Astrocyte of the cerebellum (primary cell): ENCODE measurements at regions not wholly inside any gene's neighbourhood (a gene's known extent, or its start where the extent isn't known, plus 50 kb on each side); places are given as distances from the start of the nearest gene placed in this dataset.

Experiments used
- DNase-seq: peaks from one replicate; pipeline ENCODE4 v3.0.0-alpha.2; 2011; ENCODE audit warnings: low read depth
- H3K4me3 ChIP-seq: 2 replicates; pipeline ENCODE4 v1.5.1; 2011; ENCODE audit warnings: mild to moderate bottlenecking, low read depth, low read length, moderate library complexity
- in situ Hi-C: cut with HindIII; loops from 2 replicates; pipeline ENCODE4 v1.10.0; 2017; ENCODE audit warnings: low sequenced_read_pairs
- TF ChIP-seq, protein P1 (sequence below): IDR thresholded peaks from 2 replicates; pipeline ENCODE4 v1.5.1; 2012; ENCODE audit warnings: low read length, low read depth, moderate library complexity, mild to moderate bottlenecking; ENCODE audit errors: missing control alignments

DNA sequence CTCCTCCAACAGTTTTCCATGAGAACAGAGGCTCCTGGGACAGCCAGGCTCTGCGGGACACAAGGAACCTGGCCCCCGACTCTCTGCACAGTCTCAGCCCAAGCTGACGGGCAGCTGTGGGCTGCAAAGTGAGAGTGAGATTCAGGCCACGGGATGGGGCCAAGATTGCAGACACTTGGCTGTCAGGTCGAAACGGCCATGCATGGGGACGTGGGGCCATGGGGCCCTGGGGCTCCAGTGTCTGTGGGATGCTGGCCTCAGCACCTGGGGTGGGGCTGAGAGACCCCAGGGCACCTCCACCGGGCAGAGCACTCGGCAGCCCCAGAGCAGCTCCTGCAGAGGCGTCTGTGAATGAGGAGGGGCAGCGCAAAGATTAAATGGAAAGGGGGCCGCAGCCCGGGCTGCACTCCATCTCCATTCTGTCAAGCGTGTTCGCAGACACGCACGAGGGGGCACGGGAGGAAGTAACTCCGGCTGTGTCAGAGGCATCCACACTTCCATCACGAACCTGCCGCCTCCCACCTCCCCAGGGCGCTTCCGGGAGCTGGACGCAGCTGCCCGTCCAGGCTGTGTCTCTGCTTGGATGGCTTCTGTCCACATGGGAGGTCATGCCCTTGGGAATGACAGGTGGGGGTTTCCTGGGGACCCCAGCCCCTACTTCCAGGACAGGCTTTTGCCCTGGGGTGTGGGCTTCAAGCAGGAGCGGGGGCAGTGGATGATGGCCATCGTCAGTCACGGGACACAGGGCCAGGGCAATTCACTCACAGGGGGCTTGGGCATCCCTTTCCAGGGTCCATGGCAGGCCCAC is 82.8 kb upstream of the NKX1-1 start:
- in situ Hi-C loops, result no loop called here
- TF ChIP-seq, protein P1, sequence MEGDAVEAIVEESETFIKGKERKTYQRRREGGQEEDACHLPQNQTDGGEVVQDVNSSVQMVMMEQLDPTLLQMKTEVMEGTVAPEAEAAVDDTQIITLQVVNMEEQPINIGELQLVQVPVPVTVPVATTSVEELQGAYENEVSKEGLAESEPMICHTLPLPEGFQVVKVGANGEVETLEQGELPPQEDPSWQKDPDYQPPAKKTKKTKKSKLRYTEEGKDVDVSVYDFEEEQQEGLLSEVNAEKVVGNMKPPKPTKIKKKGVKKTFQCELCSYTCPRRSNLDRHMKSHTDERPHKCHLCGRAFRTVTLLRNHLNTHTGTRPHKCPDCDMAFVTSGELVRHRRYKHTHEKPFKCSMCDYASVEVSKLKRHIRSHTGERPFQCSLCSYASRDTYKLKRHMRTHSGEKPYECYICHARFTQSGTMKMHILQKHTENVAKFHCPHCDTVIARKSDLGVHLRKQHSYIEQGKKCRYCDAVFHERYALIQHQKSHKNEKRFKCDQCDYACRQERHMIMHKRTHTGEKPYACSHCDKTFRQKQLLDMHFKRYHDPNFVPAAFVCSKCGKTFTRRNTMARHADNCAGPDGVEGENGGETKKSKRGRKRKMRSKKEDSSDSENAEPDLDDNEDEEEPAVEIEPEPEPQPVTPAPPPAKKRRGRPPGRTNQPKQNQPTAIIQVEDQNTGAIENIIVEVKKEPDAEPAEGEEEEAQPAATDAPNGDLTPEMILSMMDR, result no peak
- DNase-seq, result no peak
- H3K4me3 ChIP-seq, result no peak overlapping the region

DNA sequence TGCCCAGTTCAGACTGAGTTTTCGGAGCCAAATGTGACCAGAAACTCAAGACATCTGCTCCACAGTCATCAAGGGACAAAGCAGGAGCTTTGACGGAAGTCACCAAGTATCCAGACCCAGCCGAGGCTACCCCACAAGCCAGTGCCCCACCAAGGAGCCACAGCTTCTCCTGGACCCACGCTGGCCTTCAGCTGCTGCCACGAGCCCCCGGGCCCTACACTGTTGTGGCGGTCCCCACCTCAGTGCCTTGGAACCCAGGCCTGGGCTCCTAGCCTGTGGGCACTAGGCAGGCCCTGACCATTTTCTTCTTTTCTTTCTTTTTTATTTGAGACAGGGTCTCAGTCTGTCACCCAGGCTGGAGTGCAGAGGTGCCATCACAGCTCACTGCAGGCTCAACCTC is 82.1 kb upstream of the NKX1-1 start:
- in situ Hi-C loops, result no loop called here
- no peak overlapping the region for H3K4me3 ChIP-seq
- TF ChIP-seq, protein P1, result no peak
- DNase-seq, result no peak

DNA sequence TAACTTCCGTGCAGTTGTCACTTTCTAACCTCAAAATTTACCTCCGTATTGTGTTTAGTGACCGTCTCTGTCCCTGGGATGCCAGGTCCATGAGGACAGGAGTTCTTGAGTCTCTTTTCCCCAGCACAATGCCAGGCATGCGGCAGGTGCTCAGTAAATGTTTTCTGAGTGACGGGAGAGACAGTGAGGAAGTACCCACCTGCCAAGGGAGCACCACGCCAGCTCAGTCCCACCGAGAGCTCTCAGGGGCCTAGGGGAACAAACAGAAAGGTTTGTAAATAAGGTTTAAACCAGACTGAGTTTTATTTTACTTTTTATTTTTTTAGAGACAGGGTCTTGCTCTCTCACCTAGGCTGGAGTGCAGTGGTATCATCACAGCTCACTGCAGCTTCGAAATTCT is 81.5 kb upstream of the NKX1-1 start:
- no peak for DNase-seq
- no peak overlapping the region for H3K4me3 ChIP-seq
- in situ Hi-C loops, result no loop called here
- TF ChIP-seq, protein P1, result no peak

DNA sequence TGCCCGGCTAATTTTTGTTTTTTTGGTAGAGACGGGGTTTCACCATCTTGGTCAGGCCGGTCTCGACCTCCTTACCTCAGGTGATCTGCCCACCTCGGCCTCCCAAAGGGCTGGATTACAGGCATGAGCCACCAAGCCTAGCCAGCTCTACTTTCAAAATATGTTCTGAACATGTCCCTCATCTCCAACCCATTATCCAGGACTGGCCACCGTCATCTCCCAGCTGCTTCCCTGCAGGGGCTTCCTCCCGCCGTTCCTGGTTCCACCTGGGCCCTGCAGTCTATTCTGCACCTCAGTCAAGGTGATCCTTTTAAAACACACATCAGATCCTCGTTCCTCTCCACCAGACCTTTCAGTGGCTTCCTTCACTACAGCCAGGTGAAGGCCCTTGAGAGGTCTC is 80.9 kb upstream of the NKX1-1 start:
- no peak overlapping the region for H3K4me3 ChIP-seq
- in situ Hi-C loops, result no loop called here
- DNase-seq, result no peak
- TF ChIP-seq, protein P1, result no peak

DNA sequence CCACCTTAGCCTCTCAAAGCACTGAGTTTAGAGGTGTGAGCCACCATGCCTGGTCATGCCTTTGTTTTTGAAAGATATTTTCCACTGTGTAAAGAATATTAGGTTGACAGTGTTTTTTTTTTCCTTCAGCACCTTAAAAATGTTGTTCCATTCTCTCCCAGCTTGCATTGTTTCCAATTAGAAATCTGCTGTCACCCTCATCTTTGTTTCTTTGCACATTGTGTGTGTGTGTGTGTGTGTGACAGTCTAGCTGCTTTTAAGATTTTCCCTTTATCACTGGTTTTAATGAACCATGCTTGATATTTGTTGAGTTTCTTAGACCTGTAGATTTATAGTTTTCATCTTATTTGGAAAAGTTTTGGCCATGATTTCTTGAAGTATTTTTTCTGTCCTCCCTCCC is 79.0 kb upstream of the NKX1-1 start:
- TF ChIP-seq, protein P1, result no peak
- H3K4me3 ChIP-seq, result no peak overlapping the region
- DNase-seq, result no peak
- in situ Hi-C loops, result no loop called here

DNA sequence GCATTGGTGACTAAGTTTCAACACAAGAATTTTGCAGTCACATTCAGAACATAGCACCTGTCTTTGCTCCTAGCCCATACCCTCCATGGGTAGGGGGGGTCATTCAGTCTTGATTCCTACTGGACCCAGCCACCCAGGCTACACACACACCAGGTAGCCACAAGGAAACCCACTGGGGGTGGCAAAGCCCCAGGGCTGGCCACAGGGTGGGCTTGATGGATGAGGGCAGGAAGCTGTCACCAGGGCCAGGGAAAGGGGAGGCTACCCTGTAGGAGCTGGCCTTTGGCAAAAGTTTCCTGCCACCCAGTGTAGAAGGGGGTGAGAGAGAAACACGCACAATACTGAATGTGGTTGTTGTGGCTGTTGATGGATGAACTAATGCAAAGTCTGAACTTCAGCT is 74.5 kb upstream of the NKX1-1 start:
- H3K4me3 ChIP-seq, result no peak overlapping the region
- no peak for DNase-seq
- in situ Hi-C loops, result no loop called here
- TF ChIP-seq, protein P1, result no peak
